Astrocyte (in vitro differentiated cells and primary cell): ENCODE measurements at regions not wholly inside any gene's neighbourhood (a gene's known extent, or its start where the extent isn't known, plus 50 kb on each side); places are given as distances from the start of the nearest gene placed in this dataset.

ENCODE experiments used
- CTCF ChIP-seq: IDR thresholded peaks from 2 replicates; pipeline ENCODE4 v1.5.1; 2011; ENCODE audit warnings: low read depth, mild to moderate bottlenecking, inconsistent platforms, low read length, moderate library complexity; ENCODE audit not compliant: insufficient read depth
- EZH2 ChIP-seq: IDR thresholded peaks from 2 replicates; pipeline ENCODE4 v1.6.1; 2012; ENCODE audit warnings: mild to moderate bottlenecking, low read length, inconsistent platforms; ENCODE audit not compliant: insufficient read depth

GRCh38 chr11:97279341-97279740, 889.5 kb downstream of the JRKL start:
- TF ChIP-seq CTCF, result no peak
- TF ChIP-seq EZH2, result no peak
